Stomach (tissue), 4 donors: ENCODE measurements at regions not wholly inside any gene's neighbourhood (a gene's known extent, or its start where the extent isn't known, plus 50 kb on each side); places are given as distances from the start of the nearest gene placed in this dataset.

ENCODE experiments used
- POLR2A ChIP-seq, 4 donors: fragments of 450-650 bp; IDR thresholded peaks; one replicate each; pipeline ENCODE4 v1.6.1; 2016; ENCODE audit warnings: antibody characterized with exemption in 4 of 4, control low read depth in 2 of 4, mild to moderate bottlenecking in 1 of 4, moderate library complexity in 1 of 4
- TF ChIP-seq, protein P1 (sequence below), 7 experiments: fragments of 450-650 bp in 4 of 7; fragments of 200-600 bp in 3 of 7; sonication (generic) in 3 of 7; IDR thresholded peaks; one replicate each; pipeline ENCODE4 v1.5.1; 2016 to 2019; ENCODE audit warnings: antibody characterized with exemption in 7 of 7, control low read depth in 2 of 7, mild to moderate bottlenecking in 1 of 7

DNA sequence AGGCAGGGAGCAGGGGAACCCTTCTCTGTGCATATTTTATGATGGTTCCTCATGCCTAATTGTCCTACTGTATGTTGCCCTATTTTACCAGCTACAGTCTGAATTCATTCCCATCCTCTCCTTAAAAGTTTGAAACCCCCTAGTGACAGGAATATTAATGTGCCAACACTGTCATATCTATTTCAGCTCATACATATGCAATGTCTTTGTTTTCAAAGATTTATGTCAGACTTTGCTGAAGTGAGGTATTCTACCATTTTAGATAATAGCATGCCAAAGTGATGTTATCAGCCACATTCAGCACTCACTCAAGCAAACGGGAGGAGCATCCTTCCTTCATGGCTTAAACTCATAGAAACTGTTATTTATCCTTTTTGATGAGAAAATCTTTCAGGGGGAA lies 696.5 kb downstream of the NR2F1-AS1 start:
- TF ChIP-seq, protein P1, sequence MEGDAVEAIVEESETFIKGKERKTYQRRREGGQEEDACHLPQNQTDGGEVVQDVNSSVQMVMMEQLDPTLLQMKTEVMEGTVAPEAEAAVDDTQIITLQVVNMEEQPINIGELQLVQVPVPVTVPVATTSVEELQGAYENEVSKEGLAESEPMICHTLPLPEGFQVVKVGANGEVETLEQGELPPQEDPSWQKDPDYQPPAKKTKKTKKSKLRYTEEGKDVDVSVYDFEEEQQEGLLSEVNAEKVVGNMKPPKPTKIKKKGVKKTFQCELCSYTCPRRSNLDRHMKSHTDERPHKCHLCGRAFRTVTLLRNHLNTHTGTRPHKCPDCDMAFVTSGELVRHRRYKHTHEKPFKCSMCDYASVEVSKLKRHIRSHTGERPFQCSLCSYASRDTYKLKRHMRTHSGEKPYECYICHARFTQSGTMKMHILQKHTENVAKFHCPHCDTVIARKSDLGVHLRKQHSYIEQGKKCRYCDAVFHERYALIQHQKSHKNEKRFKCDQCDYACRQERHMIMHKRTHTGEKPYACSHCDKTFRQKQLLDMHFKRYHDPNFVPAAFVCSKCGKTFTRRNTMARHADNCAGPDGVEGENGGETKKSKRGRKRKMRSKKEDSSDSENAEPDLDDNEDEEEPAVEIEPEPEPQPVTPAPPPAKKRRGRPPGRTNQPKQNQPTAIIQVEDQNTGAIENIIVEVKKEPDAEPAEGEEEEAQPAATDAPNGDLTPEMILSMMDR (IDR thresholded peaks at IDR 0.05): no peak
- TF ChIP-seq POLR2A (IDR thresholded peaks at IDR 0.05): no peak
